Caki2 (cell line): ENCODE measurements at regions not wholly inside any gene's neighbourhood (a gene's known extent, or its start where the extent isn't known, plus 50 kb on each side); places are given as distances from the start of the nearest gene placed in this dataset.

Experiments used
- DNase-seq: peaks from one replicate; pipeline ENCODE4 v3.0.0-alpha.2; 2015; ENCODE audit warnings: low read depth
- in situ Hi-C: cut with HindIII; loops from 2 replicates; pipeline ENCODE4 v1.10.0; 2016; ENCODE audit warnings: low sequenced_read_pairs, low pct_unique_long_range_greater_than_20kb, mixed read lengths

DNA sequence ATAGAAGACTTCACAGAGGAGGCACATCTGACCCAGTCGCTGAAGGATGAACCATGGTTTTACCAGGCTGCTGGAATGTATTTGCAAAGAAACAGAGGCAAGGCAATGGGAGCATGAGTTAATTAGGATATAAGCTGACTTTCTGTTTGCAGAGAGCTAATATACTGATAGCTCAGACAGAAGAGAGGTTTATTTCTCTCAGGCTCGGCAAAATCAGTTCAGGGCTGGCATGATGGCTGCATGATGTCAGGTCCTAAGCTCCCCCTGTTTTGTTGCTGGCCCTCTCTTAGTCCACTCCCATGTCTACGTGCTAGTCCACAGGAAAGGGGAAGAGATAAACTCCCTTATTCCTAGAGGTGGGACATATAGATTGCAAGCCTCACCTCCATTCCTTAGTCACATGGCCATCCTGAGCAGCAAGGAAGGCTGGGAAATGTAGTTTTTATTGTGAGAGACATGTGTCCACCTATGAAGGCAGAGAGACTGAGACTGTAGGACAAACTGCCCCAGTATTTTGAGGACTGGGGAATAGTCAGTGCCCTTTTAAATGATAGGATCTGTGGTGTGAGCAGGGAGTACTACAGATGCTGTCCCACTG, 224.5 kb downstream of the VRK1 start:
- no peak for DNase-seq
- in situ Hi-C loops = no loop called here

DNA sequence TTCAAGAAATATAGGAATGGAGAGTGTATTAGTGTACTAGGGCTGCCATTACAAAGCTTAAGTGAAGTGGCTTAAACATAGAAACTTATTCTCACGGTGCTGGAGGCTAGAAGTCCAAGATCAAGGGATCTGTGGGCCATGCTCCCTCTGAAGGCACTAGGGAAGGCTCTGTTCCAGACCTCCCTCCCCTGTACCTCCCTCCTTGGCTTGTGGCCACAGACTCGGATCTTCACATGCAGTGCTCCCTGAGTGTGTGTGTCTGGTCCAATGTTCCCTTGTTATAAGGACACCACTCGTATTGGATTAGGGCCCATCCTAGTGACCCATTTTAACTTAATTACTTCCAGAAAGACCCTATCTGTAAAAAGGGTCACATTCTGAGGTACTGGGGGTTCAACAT, 225.6 kb downstream of the VRK1 start:
- no peak for DNase-seq
- in situ Hi-C loops = no loop called here

DNA sequence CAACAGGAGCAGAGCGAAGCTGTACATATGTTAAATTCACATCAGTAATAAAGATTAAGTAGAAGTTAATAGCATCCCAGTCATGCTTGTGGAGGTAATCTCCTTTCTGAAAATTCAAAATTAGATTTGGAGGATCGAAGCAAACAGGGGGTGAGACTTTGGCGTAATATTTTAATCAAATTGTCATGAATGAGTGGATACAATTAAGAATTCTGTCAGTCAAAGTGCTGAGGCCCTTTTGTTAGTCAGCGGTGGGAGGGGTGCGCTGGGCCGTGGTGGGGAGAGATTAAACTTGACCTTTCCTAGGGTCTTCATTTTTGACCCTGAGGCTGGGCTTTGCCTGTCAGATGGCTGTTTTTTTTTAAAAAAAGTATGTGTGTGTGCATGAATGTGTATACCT, 226.7 kb downstream of the VRK1 start:
- in situ Hi-C loops = no loop called here
- DNase-seq = no peak

DNA sequence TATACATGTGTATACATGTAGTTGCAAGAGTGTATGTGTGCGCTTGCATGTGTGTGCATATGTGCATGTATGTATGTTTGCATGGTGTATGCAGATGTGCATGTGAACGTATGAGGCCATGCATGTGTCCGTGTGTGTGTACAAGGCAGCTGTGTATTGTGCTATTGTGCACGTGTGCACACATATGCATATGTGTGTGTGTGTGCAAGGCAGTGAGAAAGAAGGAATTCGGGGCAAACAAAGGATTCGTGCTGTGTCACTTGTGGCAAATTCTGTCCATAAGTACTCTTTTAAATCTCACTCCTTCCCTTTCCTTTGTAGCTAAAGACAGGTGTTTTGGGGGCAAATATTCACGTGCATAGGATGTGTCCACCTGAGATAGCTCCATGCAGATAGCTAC, 227.1 kb downstream of the VRK1 start:
- DNase-seq = no peak
- in situ Hi-C loops = no loop called here

DNA sequence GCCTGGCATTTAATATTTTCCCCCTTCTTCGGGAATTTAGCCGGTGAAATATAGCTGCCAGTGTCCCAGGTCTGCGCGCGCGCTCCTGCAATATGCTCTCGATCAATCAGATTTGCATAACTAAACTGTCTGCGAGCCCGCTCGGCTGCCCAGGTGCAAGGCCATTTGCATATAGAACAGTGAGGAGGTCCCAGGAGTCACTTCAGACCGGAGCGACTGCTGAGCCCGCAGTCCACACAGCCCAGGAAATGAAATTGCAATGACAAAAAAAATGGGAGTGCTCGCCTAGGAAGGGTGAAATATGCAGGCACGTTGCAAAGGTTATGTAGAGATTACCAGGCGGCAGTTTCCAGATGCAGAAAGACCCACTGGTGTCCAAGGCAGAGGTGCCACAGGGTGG, 228.5 kb downstream of the VRK1 start:
- in situ Hi-C loops = no loop called here
- no peak for DNase-seq

DNA sequence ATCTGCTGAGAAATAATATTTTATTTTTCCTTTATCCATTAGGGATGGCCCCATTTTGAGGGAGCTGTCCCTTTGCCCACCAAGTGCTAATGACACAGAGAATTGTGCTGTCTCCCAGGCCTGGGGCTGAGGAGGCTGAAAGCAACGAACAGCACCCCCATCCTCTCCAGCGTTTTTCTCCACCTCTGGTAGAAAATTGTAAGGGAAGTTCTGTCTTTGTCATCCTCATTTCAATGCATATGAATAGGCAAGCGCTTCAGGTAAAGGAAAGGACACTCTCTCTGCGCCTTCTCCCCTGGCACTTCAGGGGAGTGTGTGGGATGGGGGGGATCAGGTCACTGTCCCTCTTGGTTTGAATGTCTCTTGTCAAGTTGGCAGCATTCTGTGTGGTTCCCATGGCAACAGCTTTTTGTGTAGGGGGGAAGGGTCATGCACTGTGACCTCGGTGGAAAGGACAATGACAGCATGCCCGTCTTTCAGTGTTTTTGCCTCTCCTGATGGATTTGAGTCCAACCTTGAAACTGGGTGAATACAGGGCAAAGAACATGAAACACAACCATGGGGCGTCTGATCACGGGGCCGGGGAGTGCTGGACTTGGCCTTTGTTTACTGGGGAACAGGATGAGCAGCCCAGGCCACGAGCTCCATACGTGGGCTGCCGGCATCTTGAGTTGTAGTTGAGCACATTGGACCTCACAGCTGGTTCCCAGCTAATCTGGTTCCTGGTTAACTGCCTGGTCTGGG, 230.2 kb downstream of the VRK1 start:
- in situ Hi-C loops = no loop called here
- no peak for DNase-seq

DNA sequence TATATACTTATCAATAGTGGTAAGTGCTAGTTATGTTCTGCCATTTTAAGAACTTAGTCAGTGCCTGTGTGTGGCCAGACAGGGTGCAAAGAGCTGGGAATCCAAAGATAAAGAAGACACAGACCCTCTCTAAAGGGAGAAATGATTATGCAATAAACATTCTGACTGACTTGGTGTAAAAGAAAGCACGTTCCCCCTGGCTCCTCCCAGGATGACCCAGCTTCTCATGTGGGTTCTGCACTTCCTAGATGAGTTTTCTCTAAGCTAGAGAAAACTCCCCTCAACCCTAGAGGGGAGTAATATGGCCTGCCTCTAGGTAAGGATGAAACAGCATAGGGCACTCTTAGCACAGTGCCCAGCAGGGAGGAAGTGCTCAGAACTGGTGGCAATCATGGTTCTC, 231.2 kb downstream of the VRK1 start:
- in situ Hi-C loops = no loop called here
- no peak for DNase-seq

DNA sequence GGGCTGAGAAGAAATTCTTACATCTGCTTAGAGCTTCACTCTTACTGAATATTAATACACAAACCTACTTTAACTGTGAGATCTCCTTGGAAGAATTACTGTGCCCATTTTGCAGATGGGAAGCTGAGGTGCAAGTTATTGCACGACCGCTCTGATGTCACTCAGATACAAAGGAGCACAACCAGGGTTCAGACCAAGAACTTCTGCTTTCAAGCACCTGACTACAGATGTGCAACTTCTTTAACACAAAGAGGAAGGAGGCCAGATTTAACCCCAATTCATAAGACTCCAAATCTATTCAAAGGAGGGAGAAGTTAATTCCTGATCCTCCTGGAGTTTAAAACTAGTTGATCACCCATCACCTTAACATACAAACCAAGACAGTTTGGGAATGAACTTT, 232.6 kb downstream of the VRK1 start:
- in situ Hi-C loops = no loop called here
- DNase-seq = no peak

DNA sequence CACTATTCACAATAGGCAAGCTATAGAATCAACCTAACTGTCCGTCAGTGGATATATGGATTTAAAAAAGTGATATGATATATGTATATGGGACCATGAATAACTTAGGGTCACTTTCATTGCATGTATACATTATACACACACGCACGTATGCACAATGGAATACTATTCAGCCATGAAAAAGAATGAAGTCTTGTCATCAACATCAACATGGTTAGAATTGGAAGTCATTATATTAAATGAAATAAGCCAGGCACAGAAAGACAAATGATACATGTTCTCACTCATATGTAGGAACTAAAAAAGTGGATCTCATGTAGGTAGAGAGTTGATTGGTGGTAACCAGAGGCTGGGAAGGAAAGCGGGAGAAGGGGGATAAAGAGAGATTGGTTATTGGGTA, 234.3 kb downstream of the VRK1 start:
- no peak for DNase-seq
- in situ Hi-C loops = no loop called here

DNA sequence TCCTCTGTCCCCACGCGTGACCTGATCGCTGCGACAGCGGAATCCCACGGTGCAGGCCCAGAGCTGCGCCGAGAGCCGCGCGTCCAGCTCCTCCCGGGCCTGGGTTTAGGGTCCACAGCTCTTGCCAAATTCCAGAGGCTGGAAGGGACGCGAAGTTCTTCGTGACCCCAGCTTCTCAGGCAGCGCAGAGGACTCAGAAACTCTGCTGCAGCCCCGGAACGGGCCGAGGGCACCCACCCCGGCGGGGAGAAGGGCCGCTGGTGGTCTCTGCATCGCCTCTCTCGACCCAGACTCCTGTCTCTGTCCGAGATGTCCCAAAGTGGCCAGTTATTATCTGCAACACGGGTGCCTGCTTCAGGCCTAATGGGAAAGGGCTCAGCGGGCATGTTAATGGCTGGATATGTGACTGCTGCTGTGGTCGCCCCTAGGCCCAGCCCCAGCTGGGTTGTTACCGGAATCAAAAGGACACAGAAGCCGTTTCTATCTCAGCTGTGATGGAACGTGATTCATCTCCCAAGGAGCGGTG, 236.4 kb downstream of the VRK1 start:
- DNase-seq = no peak
- in situ Hi-C loops = no loop called here

DNA sequence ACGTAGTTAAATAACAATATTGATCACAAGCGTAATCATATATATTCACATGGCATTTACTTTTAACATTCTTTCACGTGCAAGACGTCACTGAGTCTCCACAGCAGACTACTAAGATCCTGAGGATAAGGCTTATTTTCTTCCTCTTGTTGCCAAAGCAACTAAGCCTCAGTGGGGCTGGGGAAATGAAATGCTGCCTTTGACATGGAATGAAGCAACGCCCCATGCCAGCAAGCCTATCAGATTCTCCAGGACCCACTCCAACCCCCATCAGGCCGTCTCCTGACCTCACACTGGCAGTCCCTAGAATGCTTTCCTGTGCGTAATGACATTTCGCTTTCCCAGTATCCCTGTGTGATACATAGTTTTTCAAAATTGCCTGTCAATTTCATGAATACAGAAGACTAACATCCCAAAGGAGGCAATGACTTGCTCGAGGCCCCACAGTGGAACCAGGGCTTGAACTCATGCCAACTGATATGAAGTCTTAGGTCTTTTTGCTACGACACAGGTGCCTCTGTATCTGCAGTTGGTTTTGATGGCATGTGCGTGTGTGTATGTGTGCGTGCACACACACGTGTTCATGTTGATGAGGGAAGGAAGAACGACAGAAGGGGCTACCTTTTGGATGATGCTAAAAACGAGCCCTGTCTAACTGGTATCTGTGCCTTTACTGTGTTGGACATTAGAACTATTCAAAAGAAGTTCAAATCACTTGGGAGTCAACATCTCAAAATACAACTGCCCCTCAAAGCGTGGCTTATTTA, 239.1 kb downstream of the VRK1 start:
- in situ Hi-C loops = no loop called here
- no peak for DNase-seq

DNA sequence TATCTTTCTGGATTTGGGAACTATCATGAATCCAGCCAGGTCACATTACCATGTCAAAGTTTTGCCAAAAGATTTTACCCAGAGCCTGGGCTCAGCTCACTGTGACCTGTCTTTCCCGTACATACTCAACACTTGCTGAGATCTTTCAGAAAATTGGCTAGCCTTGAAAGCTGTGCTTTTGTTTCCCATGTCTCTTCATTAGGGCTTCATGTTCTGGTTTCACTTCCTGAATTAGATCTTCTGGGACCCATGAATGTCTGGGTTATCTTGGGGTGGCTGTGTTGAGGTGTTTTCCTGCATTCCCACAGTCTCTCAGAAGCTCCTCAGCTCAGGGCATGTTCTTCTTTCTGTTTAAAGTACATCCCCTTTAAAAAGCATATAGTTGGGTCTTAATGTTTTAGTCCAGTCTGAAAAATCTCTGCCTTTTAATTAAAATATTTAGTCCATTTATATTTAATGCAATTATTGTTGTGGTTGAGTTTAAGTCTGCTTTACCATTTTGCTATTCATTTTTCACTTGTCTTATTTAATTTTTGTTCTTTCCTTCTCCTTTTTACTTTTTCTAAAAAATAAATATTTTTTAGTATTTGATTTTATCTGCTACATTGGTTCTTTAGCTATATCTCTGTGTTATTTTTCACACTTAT, 242.7 kb downstream of the VRK1 start:
- in situ Hi-C loops = no loop called here

DNA sequence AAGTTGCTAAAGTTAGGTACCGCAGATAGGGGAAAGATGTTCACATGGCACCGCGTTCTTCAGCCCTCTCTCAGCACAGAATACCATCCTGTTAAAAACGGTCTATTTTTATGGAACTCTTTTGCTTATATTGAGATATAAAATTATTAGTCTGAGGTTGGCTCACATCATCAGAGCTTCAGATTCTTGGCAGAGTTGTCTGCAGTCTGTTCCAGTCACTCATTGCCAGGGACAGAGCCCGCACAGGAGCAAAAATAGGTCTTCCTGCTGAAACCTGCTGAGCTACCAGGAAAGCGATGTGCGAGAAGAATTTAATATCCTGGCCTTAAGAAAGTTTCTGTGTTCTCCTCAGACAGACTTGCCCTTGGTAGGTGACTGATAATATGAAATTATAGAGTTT, 249.8 kb downstream of the VRK1 start:
- in situ Hi-C loops = no loop called here

More for the DNA sequence above, 242.7 kb downstream of the VRK1 start:
- DNase-seq = no peak

DNA sequence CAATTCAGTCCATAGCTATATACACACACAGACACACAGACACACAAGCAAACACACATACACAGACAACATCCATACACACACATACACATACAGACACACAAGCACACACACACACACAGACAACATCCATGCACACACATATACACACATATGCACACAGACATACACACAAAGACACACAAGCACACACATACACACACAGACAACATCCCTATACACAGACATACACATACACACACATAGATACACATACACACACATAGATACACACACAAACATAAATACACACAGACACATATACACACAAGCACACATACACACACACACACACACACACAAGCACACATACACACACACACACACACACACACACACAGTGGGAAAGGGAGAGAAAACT, 254.8 kb downstream of the VRK1 start:
- no peak for DNase-seq
- in situ Hi-C loops = no loop called here

More for the DNA sequence above, 249.8 kb downstream of the VRK1 start:
- DNase-seq = no peak

DNA sequence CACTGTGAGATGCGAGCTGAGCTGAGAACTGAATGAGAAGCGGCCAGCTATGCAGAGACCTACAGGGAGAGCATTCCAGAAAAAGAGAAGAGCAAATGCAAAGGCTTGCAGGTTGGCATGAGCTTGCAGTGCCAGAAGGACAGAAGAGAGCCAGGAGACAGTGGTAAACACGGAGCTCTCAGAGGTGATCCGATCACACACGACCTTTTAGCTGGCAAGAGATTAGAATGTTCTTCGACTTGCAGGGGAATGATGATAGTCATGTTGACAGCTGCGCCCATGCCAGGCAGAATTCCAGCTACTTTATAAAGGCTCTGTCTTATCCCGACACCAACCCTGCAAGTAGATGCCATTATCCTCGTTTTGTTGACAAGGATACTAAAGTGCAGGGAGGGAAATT, 256.8 kb downstream of the VRK1 start:
- DNase-seq = no peak
- in situ Hi-C loops = no loop called here

DNA sequence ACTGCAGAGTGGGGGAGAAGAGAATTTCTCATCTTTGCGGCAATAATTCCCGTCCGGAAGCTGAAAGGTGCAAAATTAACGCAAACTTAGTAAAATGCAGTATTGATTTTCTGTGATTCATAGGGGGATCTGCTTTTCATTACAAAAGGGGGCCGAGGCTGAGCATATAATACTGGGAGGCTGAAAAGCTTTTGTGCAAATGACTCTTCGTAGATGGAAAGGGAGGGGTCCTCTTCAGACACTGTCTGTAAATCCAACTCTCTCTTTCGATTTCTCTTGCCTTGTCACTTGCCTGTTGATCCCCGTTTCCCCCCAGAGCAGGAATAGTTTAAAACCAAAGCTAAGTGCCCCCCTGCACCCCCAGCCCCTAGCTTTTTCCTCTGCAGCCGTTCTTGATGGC, 258.2 kb downstream of the VRK1 start:
- in situ Hi-C loops = no loop called here
- no peak for DNase-seq

DNA sequence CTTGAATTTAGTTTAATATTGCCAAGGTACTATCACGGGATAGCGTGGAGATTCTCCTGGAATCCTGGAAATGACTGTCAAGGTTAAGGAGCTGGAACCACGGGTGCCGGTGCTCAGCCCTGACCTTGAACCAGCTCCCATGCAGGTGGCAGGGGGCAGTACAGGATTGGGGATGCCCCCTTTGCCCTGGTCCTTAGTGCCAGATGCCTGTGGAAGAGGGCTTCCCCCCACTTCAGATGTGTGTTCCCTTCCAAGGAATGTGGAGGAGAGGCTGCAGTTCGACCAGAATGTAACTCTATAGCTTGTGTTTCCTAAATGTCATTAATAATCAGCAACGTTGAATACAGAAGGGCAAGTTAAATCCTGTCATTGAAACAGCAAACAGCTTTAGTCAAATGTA, 258.9 kb downstream of the VRK1 start:
- in situ Hi-C loops = no loop called here
- DNase-seq = no peak

DNA sequence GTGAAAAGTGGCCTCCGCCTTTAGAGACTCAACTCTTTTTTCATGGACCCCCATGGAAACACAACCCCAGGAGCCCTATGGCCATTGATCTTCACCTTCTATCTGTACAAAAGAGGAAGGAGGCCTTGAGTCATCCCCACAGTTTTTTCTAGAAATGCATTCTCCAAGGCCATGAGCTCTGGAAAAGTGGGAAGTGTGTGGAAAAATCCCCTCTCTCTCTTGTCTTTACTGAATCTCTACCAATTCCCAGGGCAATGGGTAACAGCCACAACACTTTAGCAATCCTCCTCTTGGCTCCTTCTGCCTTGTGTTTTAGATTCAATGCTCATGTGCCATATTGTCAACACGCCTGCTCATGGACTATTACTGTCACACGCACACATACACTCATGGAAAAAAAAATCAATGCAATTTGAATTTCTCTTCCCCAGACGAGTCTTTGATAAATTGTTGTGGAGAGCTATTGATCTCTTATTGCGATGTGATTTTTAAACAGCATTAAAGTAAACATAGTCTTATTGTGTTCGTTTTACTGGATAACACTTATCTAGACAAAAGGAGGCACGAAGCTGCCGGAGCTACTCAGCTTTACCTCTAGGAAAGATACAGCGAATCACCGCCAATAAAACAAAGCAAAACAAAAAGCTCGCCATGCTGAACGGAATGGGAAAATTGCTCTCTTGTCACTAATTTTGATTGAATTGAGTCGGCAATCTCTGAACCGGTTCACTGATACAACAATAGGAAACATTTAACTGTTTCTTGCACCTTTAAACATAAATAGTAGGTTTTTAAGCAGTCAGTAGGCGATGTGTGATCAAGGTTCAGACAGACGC, 260.3 kb downstream of the VRK1 start:
- DNase-seq = no peak
- in situ Hi-C loops = no loop called here
